ENCODE measurements at regions not wholly inside any gene's neighbourhood (a gene's known extent, or its start where the extent isn't known, plus 50 kb on each side); places are given as distances from the start of the nearest gene placed in this dataset.

- DNase-seq (ENCODE audit: low read depth): no peak
- TF ChIP-seq CTCF (conservative IDR thresholded peaks at IDR 0.05; ENCODE audit: low read depth, low read length): no peak
- no peak overlapping the region for H3K4me3 ChIP-seq (ENCODE audit: low read length)
These were observed 217.9 kb downstream of the KIF21A start for GRCh38 chr12:39224971-39225370.

GRCh38 chr12:39205969-39206368 is 237.0 kb downstream of the KIF21A start:
- H3K4me3 ChIP-seq (ENCODE audit: low read length): no peak overlapping the region
- no peak for TF ChIP-seq CTCF (conservative IDR thresholded peaks at IDR 0.05; ENCODE audit: low read depth, low read length)
- DNase-seq (ENCODE audit: low read depth): no peak

- TF ChIP-seq CTCF (conservative IDR thresholded peaks at IDR 0.05; ENCODE audit: low read depth, low read length): no peak
- DNase-seq (ENCODE audit: low read depth): peak; percentile 20
- no peak overlapping the region for H3K4me3 ChIP-seq (ENCODE audit: low read length)
These were observed 243.6 kb downstream of the KIF21A start for GRCh38 chr12:39199351-39199750.

GRCh38 chr12:39188689-39189088 is 254.2 kb downstream of the KIF21A start:
- TF ChIP-seq CTCF (conservative IDR thresholded peaks at IDR 0.05; ENCODE audit: low read depth, low read length): no peak
- H3K4me3 ChIP-seq (ENCODE audit: low read length): no peak overlapping the region
- DNase-seq (ENCODE audit: low read depth): no peak

GRCh38 chr12:39186744-39187143 is 256.2 kb downstream of the KIF21A start:
- no peak for DNase-seq (ENCODE audit: low read depth)
- no peak overlapping the region for H3K4me3 ChIP-seq (ENCODE audit: low read length)
- TF ChIP-seq CTCF (conservative IDR thresholded peaks at IDR 0.05; ENCODE audit: low read depth, low read length): no peak

GRCh38 chr12:39178837-39179236 is 264.1 kb downstream of the KIF21A start:
- no peak overlapping the region for H3K4me3 ChIP-seq (ENCODE audit: low read length)
- TF ChIP-seq CTCF (conservative IDR thresholded peaks at IDR 0.05; ENCODE audit: low read depth, low read length): no peak
- DNase-seq (ENCODE audit: low read depth): no peak

GRCh38 chr12:39176356-39176755 is 266.6 kb downstream of the KIF21A start:
- no peak for DNase-seq (ENCODE audit: low read depth)
- TF ChIP-seq CTCF (conservative IDR thresholded peaks at IDR 0.05; ENCODE audit: low read depth, low read length): no peak
- H3K4me3 ChIP-seq (ENCODE audit: low read length): no peak overlapping the region

All from retinal pigment epithelial cell (primary cell).